ENCODE measurements at regions not wholly inside any gene's neighbourhood (a gene's known extent, or its start where the extent isn't known, plus 50 kb on each side); places are given as distances from the start of the nearest gene placed in this dataset.

- peak; percentile 85 for DNase-seq (ENCODE audit: low spot score)
Observed at GRCh38 chr2:176612736-176613135, 343.5 kb downstream of the MTX2 start.

DNA sequence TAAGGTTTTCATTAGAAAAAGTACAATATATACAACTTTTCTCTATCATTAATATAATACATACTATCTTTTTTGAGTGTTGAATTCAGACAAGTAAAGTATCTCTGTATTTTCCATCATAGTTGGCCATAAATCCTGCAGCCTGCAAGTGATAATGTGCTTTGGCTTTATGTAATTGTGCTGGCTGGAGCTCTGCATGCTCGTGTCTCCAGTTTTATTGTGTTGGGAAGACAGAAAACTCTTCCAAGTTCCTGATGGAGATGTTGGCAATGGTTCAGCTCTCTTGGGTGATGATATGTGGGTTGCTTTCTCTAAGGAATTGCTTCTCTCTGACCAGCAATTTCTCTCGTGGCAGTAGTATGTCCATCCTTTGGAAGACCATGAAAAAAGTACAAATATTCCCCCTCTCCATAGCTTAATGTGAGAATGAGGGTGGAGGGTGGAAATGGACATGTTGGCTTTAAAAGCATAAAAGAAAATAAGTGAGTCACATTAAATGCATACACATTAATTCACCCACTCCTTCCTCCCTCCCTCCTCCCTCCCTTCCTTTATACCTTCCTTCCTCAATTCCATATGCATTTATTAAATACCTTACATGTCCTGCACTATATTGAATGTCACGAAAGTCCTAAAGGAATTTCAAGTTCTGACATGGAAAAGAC is 344.2 kb downstream of the MTX2 start:
- no peak for DNase-seq (ENCODE audit: low spot score)

- no peak for DNase-seq (ENCODE audit: low spot score)
Observed at GRCh38 chr2:176614049-176614448, 344.8 kb downstream of the MTX2 start.

GRCh38 chr2:176614930-176615329 is 345.7 kb downstream of the MTX2 start:
- DNase-seq (ENCODE audit: low spot score): no peak

GRCh38 chr2:176619504-176619903 is 350.3 kb downstream of the MTX2 start:
- DNase-seq (ENCODE audit: low spot score): no peak

- no peak for DNase-seq (ENCODE audit: low spot score)
Observed at GRCh38 chr2:176621350-176621749, 352.1 kb downstream of the MTX2 start.

GRCh38 chr2:176622792-176623191 is 353.6 kb downstream of the MTX2 start:
- no peak for DNase-seq (ENCODE audit: low spot score)

GRCh38 chr2:176626796-176627195 is 357.6 kb downstream of the MTX2 start:
- peak; percentile 31 for DNase-seq (ENCODE audit: low spot score)

GRCh38 chr2:176628438-176628837 is 359.2 kb downstream of the MTX2 start:
- DNase-seq (ENCODE audit: low spot score): no peak

DNA sequence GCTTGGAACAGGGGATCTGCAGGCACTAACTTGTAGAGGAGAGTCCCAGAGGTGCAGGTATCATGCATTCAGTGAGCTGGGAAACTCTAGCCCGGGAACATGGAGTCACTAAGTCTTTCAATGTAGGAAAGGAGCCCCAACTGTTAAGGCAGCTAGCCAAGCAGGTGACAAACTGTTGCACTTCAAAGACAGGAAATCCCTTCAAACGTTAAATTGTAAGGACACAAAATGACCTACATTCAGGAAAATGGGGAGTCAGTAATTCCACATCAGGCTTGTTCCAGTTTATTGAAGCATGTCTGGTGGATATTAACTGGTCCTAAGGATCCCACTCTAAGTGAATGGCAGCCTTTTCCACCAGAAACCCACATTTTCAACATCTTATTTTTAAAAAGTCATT is 364.5 kb downstream of the MTX2 start:
- peak; percentile 42 for DNase-seq (ENCODE audit: low spot score)

DNA sequence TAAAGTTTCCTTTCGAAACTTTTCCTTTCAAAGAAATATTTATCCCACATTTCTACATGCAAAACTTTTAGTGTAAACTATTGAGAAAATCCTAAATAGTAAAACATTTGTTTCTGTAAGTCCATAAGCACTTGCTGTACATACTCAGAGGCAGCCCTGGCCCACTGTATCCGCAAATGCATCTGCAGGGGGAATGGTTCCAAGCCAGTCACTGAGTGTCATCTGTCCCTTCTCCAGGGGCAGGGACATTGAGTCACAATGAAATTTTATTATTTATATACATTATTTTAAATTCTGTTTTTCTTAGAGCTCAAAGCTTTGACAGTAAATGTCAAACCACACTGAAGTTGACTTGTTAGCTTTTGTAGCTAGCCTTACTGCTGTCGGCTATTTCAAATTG is 367.2 kb downstream of the MTX2 start:
- DNase-seq (ENCODE audit: low spot score): no peak

DNA sequence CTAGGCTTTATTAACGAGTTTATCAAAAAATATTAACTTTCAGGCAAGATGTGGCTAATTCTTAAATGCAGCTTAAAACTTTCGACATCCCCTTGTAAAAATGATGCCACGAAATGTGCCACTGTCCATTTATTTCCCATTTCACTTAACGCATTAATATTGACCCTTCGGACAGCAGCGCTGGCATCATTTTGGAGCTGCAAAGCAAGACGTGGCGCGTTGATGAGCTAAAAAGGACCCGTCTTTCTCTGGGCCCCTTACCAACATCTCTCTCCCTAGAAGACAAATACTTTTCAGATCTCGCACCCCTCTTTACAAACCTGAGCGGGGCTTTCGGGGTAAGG is 367.9 kb downstream of the MTX2 start:
- no peak for DNase-seq (ENCODE audit: low spot score)

DNA sequence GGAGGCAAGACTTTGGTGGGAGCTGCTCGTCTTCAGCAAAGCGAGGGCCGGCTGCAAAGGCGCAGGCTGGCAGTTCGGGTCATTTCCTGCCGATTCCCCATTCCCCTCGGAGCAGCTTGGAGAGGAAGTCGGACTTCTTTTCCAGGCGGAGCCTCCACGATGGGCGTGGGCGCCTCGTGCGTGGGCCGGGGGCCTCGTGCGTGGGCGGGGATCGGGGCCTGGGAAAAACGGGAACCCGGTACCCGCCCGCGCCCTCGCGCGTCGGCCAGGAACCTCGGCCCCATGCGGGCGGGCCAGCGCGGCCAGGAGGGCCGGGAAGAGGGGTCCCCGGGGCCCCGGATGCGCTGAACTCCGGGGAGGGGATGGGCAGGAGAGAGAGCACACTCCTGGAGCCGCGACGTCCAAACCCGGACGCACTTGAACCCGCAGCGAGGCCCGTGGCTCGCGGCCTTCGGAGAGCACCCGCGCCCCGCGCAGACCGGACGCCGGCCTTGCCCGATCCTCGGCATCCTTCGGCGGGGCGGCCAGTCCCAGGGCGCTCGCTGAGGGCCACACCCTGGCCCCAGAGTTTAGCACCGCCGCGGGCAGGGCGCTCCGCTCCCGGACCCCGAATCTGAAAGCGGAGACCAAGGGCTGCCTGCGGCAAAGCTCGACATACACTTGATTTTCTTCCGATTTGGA is 368.4 kb downstream of the MTX2 start:
- DNase-seq (ENCODE audit: low spot score): peak; percentile 77

- DNase-seq (ENCODE audit: low spot score): peak; percentile 76
Observed at GRCh38 chr2:176638167-176639015, 369.1 kb downstream of the MTX2 start.

DNA sequence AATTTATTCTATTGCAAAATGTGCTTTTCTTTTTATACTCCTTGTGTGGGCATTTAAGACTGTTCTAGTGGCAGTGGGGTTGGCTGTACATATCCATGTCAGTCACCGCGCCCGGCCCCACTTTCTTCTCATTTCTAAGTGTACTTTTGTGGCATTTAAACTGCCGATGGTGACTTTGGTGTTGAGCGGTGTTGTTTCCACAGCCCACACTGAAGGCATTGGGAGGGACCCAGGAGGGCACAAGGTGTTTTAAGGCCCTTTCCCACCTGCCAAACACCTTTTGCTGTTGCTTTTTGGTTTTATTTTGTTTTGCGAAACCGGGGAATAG is 369.7 kb downstream of the MTX2 start:
- DNase-seq (ENCODE audit: low spot score): no peak

GRCh38 chr2:176639671-176640070 is 370.4 kb downstream of the MTX2 start:
- no peak for DNase-seq (ENCODE audit: low spot score)

DNA sequence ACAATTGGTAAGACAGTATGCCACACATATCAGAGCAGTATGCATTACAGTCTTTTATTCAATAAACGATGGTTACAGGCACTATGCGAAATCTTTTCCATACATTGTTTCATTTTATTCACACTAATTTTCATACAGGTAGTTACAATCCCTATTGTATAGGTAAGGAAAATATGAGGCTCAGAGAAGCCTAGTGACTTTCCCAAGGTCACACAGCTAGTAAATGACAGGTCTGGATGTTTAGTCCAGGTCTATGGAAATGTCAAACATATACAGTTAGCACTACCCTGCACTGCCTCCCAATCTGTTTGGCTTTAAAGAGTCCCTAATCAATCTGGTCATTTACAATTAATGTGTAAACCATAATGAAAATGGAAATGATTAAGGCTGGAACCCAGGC is 372.2 kb downstream of the MTX2 start:
- DNase-seq (ENCODE audit: low spot score): no peak

DNA sequence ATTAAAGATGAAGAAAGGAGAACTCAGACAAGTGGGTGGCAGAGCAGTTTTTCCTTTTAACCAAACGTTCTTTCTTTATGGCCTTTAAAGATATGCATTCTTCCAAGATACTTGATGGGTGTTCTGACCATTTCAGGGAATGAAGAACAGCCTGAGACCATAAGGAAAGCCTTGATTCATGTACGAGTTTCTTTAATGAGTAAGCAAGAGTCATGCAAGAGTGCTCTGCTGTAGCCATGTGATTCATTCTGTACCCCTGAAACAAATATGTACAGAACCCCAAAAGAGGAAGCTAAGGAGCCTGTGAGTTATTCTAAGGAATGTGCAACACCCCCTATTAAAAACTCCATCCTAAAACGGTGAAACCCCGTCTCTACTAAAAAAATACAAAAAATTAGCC is 372.8 kb downstream of the MTX2 start:
- peak; percentile 86 for DNase-seq (ENCODE audit: low spot score)

DNA sequence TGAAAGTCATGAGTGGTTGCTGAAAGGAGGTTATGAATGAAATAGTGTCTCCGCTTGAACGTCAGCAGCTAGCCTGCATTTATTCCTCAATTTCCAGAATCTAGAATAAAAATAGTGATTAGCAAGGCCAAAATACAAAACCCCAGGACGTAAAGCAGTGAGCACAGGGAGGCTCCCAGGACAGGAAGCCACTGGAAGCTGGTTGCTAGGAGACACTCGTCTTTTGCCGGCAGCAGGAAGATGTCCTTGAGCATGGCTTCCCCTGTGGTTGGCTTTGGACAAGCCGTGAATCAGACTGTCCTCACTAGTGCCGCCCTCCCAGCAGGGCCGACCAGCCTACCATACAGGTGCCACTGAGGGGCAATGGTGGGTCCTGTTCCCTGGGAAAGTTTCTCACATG is 374.4 kb downstream of the MTX2 start:
- peak; percentile 44 for DNase-seq (ENCODE audit: low spot score)

DNA sequence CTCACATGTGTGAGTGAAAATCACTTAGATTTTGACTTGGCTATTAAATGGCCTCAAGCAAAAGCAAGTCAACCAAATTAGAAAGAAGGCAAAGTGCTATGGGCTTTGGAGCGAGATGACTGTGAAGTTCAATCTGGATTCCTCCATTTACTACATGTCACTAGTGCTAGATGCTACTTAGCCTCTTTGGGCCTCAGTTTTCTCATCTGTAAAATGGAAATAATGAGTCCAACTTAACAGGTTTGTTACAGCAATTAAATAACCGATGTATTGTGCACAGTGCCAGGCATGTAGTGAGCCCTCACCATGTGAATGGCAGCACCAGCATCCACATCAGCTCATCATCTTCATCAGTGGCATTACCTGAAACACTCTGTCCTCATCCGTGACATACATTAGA is 376.3 kb downstream of the MTX2 start:
- no peak for DNase-seq (ENCODE audit: low spot score)

DNA sequence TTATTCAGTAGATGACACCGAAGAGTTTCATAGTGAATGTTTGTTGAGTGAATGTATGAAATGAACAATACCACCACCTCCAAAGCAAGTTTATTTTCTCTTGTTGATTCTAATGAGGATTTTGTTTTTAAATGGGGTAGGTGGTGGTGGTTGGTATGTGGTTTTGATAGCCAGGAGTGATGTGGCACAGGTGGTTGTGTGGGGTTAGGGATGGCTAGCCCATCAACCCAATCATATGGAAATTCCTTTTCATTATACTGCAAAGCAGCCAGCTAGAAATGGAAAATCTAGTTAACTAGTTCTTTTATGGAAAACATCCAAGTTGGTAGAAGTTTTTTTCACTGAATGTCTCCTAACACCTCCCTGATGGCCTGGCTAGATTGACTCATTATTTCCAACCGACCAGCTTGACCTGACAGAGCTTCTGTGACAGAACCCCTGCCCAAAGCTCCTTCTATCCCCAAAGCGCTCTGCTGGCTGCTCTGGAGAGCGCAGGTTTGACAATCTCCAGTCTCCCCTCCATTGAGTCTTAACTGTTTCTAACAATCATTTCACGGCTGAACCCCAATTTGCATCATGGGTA is 376.9 kb downstream of the MTX2 start:
- no peak for DNase-seq (ENCODE audit: low spot score)

GRCh38 chr2:176647325-176648165 is 378.3 kb downstream of the MTX2 start:
- no peak for DNase-seq (ENCODE audit: low spot score)
